HG03439 (cell line): ENCODE measurements at regions not wholly inside any gene's neighbourhood (a gene's known extent, or its start where the extent isn't known, plus 50 kb on each side); places are given as distances from the start of the nearest gene placed in this dataset.

Source experiments
- ATAC-seq: cut with Tn5 transposase; IDR thresholded peaks from one replicate; pipeline ENCODE4 v1.9.1; 2021; ENCODE audit warnings: mild to moderate bottlenecking, moderate library complexity; ENCODE audit not compliant: unreplicated experiment

DNA sequence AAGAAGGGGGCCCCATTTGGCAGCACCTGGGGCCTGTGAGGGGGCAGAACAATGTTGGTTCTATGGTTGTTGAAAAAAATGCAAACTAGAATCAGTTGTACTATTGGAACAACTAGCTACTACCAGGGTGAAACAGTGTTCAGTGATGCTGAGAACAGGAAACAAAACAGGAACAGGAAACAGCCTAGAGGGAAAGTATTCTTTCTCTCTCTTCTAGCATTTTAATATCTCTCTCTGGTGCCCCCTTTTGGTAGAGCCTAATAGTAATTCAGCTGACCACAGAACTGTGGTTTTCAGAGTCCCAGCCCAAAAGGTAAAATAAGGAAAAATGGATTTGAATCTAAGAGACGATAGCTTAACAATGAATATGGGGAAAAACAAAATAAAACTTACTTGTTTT is 138.0 kb upstream of the KCNN2 start:
- no peak for ATAC-seq

DNA sequence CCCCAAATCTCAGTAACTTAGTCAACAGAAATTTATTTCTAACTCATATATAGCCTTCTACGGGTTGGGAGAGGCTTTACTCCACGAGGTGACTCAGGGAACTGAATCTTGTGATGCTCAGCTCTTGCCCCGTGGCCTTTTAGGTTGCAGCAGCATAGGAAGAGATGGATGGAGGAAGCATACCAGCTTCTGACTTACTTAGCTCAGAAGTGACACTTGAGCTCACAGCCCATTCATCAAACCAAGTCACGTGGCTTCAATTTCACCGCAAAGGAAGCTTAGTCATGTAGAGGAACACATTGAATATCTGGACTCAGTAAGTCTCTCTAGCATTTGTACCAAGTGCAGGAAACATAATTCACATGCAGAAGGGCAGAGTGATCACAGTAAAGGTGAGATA is 124.1 kb upstream of the KCNN2 start:
- no peak for ATAC-seq

- ATAC-seq: no peak
Observed at GRCh38 chr5:114238771-114239313, 123.0 kb upstream of the KCNN2 start.

GRCh38 chr5:114243281-114243971 is 118.4 kb upstream of the KCNN2 start:
- no peak for ATAC-seq

GRCh38 chr5:114243972-114244317 is 117.9 kb upstream of the KCNN2 start:
- no peak for ATAC-seq

GRCh38 chr5:114249823-114250222 is 112.0 kb upstream of the KCNN2 start:
- ATAC-seq: no peak

GRCh38 chr5:114250536-114250935 is 111.3 kb upstream of the KCNN2 start:
- ATAC-seq: no peak

DNA sequence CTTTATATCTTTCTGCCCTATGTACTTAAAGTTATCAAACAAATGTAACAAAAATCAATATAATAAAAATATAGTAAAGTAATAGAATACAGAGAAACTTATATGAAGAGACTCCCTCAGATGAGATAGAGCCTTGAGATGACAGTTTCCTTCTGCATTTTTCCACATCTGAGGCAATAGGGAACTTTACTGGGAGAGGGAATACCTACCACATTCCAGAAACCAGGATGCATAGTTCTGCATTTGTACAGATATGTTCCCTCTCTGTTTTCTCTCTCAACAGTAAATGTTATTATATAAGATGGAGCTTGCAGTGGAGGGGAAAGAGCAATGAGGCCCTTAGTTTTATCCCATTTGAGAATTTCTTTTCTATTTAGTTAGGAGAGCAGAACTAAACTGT is 109.6 kb upstream of the KCNN2 start:
- ATAC-seq: no peak

DNA sequence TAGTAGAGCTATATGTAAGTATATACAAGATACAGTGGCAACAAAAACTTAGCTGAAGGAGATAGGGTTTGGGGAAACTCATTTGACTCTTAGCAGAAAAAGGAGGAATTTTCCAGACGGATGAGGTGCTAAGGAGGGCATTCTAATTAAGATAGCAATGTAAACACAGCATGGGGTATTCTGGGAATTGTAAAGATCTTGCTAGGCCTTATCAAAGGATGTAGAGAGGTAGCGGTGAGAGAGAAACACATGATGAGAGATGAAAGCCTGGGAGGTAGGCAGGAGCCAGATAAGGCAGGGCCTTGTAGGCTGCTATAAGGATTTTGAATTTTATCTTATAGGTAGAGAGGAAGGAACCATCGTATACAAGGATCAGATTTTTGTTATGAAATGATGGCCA is 106.6 kb upstream of the KCNN2 start:
- no peak for ATAC-seq

DNA sequence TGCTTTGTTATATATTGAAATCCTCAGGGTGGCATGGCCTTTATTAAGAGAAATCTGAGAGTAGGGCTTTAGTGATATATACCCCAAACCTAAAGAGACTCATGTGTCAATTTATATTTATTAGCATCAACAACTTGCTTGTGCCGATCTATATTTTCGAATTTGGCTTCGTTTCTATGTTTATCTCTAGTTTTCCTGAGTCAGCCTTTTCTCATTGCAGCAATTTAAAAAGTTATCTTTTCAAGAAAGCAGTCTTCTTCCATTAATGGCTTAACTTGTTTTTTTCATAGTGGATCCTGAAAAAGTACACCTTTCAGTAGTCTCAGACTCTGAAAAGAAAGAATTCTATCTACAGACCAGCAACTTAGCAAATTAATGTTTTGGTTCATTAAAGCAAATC is 99.9 kb upstream of the KCNN2 start:
- no peak for ATAC-seq

DNA sequence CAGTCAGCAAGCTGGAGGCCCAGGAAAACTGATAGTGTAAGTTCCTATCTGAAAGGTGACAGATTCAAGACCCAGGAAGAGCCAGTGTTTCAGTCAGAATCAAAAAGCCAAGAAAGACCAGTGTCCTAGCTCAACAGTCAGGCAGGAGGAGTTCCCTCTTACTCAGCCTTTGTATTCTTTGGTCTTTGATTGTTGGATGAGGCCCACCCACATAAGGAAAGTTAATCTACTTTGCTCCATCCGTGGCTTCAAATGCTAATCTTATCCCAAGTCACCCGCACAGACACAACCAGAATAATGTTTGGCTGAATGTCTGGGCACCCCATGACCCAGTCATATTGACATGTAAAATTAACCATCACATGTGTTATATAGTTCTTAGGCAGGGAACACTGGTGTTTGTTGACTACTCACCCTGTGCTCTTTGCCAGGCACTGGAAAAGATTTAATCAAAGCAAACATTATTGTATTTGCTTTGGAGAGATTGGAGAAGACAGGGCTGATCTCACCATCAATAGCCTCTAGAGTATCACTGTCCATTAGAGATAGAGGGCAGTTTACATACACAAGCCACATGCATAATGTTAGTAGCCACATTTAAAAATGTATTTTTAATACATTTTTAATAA is 96.3 kb upstream of the KCNN2 start:
- no peak for ATAC-seq

DNA sequence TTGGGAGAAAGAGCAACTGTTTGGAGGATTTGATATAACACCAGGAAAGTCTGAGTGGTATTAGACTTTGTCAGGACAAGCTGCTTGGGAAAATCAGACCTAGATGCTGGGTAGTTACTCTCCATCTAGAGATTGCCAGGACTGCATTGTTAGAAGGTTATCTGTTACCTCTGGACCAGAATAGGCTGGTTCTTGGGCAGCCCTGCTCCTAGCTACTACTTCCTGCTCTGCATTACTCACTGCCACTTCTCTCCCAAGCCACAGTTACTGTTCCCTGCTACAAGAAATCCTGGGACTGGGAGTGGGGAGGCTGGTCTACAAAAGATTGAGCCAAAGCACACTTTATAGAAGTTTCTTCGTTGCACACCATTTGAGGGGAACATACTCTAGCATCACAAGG is 95.5 kb upstream of the KCNN2 start:
- ATAC-seq: no peak

DNA sequence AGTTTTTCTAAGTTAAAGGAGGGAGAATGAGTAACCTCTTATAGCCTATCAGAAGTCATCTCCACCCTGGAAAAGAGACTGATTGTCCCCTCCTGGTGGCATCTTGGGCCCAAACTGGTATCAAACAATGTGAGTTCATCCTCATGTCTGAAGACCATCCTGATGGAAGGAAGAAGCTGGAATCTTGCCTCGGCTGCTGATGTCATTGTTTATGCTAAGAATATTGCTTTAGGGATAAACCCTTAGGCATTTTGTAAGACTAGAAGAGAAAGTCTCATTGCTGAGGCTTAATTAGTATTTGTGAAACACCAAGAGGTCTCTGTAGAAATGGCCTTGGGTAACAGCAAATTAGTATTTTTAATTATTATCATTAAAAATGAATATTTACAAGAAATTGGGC is 65.7 kb upstream of the KCNN2 start:
- no peak for ATAC-seq

GRCh38 chr5:114297915-114298314 is 64.0 kb upstream of the KCNN2 start:
- ATAC-seq: no peak

DNA sequence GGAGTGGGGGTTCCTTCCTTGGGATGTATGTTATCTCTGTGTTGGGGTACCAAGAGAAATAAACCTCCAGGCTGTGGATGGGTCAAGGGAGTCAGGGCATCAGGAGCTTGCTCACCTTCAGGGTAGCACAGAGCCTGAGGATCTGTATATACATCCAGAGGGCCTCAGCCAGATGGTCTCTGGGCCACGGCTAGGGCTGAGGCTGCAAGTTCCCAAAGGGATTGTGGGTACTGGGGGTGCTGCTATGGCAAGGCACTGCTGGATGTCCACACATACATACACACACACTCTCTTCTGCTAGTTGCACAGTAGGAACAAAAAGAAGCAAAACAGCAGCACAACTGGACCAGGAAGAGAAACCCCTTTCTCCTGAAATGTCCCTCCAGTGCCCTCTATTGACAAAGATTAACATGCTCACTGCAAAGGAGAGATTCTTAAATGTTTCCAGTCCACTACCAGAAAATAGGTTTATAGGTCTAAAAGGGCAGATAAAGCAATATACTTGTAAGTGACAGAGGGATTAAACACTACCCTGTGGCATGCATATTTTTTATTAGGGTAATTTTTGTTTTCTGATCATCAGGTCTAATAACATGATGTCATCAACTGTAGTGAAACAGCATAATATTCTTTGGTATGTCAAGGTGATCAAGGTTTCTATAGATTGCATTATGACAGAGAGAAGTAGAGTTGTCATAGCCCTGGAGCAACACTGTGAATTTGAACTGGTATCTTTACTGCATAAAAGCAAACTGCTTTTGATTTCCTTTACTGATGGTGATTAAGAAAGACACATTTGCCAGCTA is 56.3 kb upstream of the KCNN2 start:
- peak; percentile 57 for ATAC-seq

GRCh38 chr5:114308017-114308416 is 53.9 kb upstream of the KCNN2 start:
- no peak for ATAC-seq

- ATAC-seq: no peak
Observed at GRCh38 chr5:114308508-114308907, 53.4 kb upstream of the KCNN2 start.

- ATAC-seq: no peak
Observed at GRCh38 chr5:114310666-114311065, 51.2 kb upstream of the KCNN2 start.

- ATAC-seq: no peak
Observed at GRCh38 chr5:114311281-114311680, 50.6 kb upstream of the KCNN2 start.

DNA sequence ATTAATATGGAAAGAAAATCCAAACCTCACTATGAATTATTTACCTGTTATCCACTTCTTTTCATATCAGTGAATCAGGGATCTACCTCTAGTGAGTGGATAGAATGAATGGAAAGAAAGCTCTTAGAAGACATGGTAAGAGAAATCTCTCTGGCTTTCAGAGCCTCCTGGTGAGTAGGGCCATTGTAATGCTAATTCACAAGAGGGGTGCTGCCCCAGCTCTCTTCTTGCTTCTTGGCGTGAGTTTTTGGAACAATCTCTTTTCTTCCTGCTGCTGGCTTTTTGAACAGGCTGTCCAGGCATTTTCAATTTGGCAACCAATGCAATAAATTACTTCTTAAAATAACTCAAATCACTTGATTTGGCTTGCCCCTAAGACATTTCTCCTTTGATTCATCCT is 49.9 kb upstream of the KCNN2 start:
- no peak for ATAC-seq
